ENCODE measurements at regions not wholly inside any gene's neighbourhood (a gene's known extent, or its start where the extent isn't known, plus 50 kb on each side); places are given as distances from the start of the nearest gene placed in this dataset.

DNA sequence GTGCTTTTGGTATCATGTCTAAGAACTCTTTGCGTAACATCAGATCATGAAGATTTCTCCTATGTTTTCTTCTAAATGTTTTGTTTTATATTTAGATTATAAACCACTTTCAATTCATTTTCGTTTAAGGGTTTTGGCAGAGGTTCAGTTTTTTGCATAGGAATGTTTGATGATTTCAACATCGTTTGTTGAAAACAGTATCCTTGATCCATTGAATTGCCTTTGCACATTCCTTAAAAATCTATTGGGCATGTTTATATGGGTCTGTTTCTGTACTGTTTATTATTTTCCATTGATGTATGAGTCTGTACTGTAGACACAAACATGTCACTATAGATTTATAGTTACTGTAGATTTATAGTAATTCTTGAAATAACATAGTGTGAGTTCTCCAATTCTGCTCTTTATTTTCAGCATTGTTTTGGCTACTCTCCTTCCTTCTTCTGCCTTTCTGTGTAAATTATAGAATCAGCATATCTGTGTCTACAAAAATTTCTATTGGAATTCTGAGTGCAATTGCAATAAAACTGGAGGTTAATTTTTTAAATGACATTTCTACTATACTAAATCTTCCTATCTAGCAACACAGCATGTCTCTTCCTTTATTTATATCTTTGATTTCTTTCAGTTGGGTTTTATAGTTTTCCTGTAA lies 374.0 kb downstream of the SV2B start:
- no peak for DNase-seq (ENCODE audit: low spot score)

DNA sequence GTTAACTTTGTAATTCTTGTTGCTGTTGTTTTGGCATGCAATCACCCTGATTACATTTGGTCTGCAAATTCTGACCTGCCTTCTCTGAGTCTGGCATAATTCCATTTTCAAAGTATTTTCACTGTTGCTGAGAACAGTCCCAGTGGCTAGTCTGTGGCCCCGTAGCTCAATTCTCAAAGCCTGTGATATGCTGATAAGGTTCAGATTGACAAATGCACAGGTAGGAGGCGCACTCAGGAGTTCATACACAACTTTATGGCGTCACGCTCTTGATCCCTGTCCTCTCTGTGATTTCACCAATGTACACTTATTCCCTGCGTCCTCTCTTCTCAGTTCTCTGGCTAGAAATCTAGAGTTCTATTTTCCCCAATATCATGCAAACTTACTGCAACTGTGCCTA lies 376.6 kb upstream of the SLCO3A1 start:
- no peak for DNase-seq (ENCODE audit: low spot score)

DNA sequence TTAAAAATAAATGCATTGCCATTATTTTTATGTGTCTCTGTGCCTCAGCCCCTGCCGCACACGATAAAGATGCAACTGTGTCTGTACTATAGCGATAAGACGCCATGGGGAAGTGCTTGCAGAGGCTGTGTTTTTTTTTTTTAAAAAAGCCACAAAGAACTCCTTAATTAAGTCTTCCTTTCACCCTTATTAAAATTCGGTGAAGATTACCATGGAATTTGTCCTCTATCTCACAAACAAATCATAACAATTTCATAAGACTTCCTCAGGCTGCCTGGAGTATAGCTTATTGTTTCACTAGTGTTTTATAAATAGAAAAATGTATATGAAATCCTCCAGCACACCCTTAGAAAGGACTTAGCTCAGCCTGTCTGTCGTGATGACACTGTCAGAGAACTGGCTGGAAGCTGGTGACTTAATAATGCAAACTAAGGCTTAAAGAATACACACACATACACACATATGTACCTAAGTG lies 374.8 kb upstream of the SLCO3A1 start:
- no peak for DNase-seq (ENCODE audit: low spot score)

DNA sequence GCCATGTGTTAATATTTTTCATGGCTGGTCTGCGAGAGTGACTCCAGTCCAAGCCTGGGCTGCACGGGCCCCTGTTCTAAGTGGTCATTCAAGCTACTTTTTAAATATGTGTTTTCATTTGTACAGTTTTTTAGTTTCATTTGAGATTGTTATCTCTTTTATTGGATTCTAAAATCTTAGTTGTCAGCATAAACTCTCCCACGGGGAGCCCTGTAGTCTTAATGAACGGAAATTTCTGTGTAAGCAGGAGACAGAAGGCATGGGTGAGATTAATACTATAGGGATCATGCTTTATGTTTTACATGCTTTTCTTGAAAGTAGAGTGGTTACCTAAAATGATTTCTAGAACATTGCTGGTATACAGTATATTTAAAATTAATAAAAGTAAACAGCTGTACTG lies 373.1 kb upstream of the SLCO3A1 start:
- DNase-seq (ENCODE audit: low spot score): no peak

DNA sequence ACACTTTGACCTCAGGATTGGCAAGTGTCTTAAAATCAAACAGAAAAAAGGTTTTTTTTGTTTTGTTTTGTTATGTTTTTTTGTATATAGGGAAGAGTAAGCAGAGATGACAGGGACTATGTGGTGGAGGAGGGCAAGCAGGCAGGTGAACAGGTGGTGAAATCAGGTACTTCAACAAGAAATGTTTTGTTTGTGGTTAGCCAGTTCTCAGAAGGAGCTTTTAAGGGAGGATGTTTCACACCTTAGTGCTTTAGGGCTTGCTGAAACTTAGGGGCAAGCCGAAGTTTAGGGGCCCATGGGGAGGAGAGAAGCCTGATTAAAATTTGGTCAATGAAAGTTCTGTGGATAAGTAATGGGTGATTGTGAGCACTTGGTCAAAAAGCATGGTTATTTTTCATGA lies 370.7 kb upstream of the SLCO3A1 start:
- DNase-seq (ENCODE audit: low spot score): no peak

- no peak for DNase-seq (ENCODE audit: low spot score)
Measured at GRCh38 chr15:91484141-91484540, 369.4 kb upstream of the SLCO3A1 start.

GRCh38 chr15:91488452-91488851 lies 365.1 kb upstream of the SLCO3A1 start:
- DNase-seq (ENCODE audit: low spot score): no peak

- DNase-seq (ENCODE audit: low spot score): no peak
Measured at GRCh38 chr15:91490211-91490610, 363.3 kb upstream of the SLCO3A1 start.

DNA sequence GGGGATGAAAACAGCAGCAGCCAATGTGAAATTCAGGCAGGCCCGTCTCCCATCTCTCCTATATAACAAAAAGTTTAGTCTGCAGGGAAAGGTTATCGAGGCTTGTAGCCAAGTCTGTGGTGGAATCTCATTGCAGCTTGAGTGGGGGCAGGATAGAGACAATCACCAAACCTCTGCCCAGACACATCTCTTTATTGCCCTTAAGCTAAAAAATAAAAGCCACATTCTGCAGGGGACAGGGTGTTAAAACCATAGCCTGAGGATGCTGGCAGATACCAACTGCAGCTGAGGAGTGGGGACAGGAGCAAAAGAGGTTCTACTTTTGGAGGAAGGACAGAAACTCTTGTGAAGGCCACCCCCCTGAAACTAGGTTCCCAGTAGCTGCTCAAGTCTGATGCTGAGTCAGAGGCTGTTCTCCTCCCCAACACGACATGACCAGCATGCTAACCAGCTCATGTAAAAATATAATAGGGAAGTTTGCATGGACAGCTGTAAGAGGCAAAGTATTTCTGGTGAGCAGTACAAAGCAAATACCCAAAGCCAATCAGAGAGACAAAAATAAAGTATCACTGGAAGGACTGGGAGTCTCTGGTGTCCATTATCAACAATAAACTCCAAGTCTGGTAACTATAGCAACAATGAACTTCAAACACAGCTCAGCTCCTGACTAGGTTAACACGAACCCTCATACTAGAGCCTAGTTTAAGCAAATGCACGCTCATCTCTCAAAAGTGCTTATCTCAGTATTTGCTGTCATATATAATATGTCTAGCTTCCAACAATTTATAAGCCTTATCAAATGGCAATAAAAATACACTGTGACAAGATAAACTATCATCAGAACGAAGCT lies 362.2 kb upstream of the SLCO3A1 start:
- DNase-seq (ENCODE audit: low spot score): no peak

- no peak for DNase-seq (ENCODE audit: low spot score)
Measured at GRCh38 chr15:91496754-91497691, 356.5 kb upstream of the SLCO3A1 start.

DNA sequence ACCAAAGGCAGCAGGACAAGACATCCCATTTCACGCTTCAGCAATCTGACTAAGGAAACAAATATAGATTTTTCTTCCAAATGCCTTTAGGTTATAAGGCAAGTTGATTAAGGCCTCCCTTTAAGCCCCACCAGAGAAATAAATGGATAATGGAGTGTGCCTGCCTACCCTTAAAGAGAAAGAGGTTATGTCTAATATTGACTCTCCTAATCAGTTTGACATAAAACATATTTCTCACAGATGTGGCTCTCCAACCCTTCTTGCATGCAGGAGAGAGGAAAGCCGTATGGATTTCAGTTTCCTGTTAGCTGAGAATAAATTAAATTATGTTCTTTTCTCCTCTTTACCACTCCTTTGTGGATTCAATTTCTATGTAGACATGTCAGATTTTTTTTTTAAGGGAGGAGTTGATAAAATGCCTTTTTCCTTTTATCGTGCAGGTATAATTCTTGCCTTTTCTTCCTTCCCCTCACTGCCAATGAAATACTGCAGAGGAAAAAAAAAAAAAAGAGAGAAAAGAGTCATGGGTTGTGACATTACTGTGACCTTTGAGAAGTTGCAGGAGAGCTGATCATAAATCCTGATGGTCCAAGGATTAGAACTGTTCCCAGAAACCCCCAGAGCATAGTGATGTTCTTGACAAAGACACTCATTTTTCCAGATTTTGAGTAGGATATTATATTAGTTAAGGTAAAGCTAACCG lies 355.3 kb upstream of the SLCO3A1 start:
- DNase-seq (ENCODE audit: low spot score): no peak

GRCh38 chr15:91498749-91499062 lies 354.8 kb upstream of the SLCO3A1 start:
- DNase-seq (ENCODE audit: low spot score): no peak

GRCh38 chr15:91499774-91500383 lies 353.6 kb upstream of the SLCO3A1 start:
- DNase-seq (ENCODE audit: low spot score): no peak

- no peak for DNase-seq (ENCODE audit: low spot score)
Measured at GRCh38 chr15:91508633-91509032, 344.9 kb upstream of the SLCO3A1 start.

GRCh38 chr15:91514147-91514546 lies 339.4 kb upstream of the SLCO3A1 start:
- no peak for DNase-seq (ENCODE audit: low spot score)

DNA sequence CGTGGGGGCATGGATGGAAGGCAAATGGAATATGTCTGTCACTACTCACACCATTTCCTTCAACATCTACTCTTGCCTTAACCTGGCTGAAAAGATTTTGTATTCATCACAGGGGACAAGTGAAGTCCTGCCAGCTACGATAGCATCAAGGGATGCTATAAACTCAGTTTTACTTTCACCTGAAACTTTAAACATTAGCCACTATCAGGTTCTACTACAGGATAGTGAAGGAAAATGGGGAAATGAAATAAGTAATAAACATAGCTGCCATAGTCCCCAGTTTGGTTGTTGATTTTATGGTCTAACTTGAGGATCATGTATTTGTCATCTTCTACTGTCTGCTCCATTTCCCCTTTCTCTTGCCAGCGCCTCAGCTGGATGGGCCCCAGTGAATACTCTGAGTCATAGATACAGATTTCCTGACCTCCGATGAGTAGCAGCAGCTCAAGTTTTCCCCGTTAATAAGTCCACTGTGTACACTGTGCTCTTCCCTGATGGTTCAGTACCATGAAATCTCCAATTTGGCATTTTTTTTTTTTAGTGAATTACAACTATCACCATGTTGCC lies 338.2 kb upstream of the SLCO3A1 start:
- DNase-seq (ENCODE audit: low spot score): peak; percentile 84

DNA sequence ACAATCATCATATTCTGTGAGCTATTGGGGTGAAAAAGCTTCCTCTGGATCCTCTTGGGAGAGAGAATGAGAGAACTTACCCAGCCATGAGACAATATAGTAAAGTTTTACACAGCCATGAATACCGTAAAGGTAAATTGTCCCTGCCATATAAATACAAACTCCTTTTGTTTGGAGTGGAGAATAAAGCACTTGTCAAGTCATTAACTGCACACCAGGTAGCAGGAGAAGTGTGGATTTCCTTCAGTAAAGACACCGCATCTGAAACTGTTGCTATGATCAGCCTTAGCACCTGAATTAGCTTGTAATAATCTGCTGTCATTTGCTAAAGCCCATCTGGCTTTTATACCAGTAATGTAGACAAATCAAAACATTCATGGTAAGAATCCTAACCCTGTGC lies 336.6 kb upstream of the SLCO3A1 start:
- no peak for DNase-seq (ENCODE audit: low spot score)

DNA sequence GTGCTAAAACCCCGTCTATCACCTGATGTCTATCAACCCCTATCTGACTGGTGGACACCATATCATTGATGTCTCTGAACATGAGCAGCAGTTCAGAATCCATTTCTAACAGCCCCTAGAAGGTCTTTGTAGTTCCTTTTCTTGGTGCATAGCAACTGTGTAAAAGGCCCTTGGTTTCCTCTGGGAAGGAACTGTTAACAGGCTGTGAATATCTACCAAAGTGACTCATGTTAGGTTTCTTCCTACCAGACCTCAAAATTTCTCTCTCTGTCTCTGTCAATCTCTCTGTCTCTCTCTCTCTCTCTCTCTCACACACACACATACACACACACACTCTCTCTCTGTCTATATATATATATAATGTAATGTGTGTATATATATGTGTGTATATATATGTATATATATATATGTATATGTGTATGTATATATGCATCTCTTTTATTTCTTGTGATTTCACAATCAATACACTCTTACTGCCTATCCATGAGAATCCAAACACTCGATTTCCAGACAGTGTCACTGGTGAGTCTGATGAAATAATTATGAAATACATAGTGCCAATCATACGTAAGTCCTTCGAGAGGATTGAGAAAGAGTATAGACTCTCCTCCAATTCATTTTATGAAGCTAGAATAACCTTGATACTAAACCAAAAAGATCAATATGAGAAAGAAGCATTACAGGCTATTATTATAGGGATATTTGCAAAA lies 335.9 kb upstream of the SLCO3A1 start:
- DNase-seq (ENCODE audit: low spot score): peak; percentile 39

- no peak for DNase-seq (ENCODE audit: low spot score)
Measured at GRCh38 chr15:91520850-91521249, 332.7 kb upstream of the SLCO3A1 start.

- DNase-seq (ENCODE audit: low spot score): no peak
Measured at GRCh38 chr15:91521548-91521947, 332.0 kb upstream of the SLCO3A1 start.

DNA sequence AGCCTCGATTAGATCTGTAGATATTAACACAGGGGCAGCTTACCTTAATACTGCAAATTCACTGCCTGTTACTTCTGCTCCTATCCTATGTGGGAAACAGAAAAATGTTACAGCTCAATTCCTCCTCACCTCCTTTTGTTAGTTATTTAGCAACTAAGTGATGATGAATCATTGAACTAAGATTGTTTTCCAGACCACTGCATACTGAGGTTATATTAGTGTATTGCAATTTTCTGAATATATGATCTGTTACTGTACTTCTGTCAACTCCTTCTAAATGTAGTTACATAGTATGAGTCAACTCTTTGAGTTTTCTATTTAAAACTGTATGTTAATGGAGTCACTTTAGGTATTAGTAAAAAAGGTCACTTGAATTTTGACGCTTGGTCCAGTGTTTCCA lies 331.5 kb upstream of the SLCO3A1 start:
- DNase-seq (ENCODE audit: low spot score): peak; percentile 60
